ENCODE measurements at regions not wholly inside any gene's neighbourhood (a gene's known extent, or its start where the extent isn't known, plus 50 kb on each side); places are given as distances from the start of the nearest gene placed in this dataset.

GRCh38 chr6:85396159-85396808, 53.6 kb upstream of the NT5E start:
- Mint-ChIP-seq H3K27ac (no peak overlapping the region), H3K36me3 (no peaks in the 10 kb centered on the region), H3K4me1 (no peaks in the 10 kb centered on the region), H3K9me3 (peaks cover 0 to 3% (median 0%) of the 10 kb centered on the region in 7 donors), H3K4me3 (no peak overlapping the region), H3K27me3 (peaks cover 10% of the 10 kb centered on the region)
- ATAC-seq (ENCODE audit: low read depth in 2 of 2) (no peak), DNase-seq (no peak)
- H3K4me1 ChIP-seq (ENCODE audit: control insufficient read depth, insufficient read depth, low read length, poor library complexity, severe bottlenecking): no peaks in the 10 kb centered on the region
- no peaks in the 10 kb centered on the region for H3K9me3 ChIP-seq (ENCODE audit: control insufficient read depth in 2 of 2, low read length in 2 of 2)
- H3K27me3 ChIP-seq (ENCODE audit: control insufficient read depth, insufficient read depth, low read length): no peaks in the 10 kb centered on the region
- H3K4me3 ChIP-seq (ENCODE audit: low read depth, low read length): no peak overlapping the region
- no peaks in the 10 kb centered on the region for H3K36me3 ChIP-seq (ENCODE audit: control insufficient read depth, insufficient read depth, low read length)
- H3K27ac ChIP-seq (ENCODE audit: insufficient read depth, low read length, poor library complexity, severe bottlenecking): no peak overlapping the region

GRCh38 chr6:85395746-85396145, 54.1 kb upstream of the NT5E start:
- no peak for ATAC-seq (ENCODE audit: low read depth in 2 of 2)
- H3K4me3 Mint-ChIP-seq: no peak overlapping the region
- Histone ChIP-seq H3K27ac (ENCODE audit: insufficient read depth, low read length, poor library complexity, severe bottlenecking) (no peak overlapping the region), H3K4me3 (ENCODE audit: low read depth, low read length) (no peak overlapping the region), H3K27me3 (ENCODE audit: control insufficient read depth, insufficient read depth, low read length) (no peaks in the 10 kb centered on the region), H3K9me3 (ENCODE audit: control insufficient read depth in 2 of 2, low read length in 2 of 2) (no peaks in the 10 kb centered on the region), H3K36me3 (ENCODE audit: control insufficient read depth, insufficient read depth, low read length) (no peaks in the 10 kb centered on the region), H3K4me1 (ENCODE audit: control insufficient read depth, insufficient read depth, low read length, poor library complexity, severe bottlenecking) (no peaks in the 10 kb centered on the region)
- no peak for DNase-seq
- H3K36me3 Mint-ChIP-seq: no peaks in the 10 kb centered on the region
- H3K9me3 Mint-ChIP-seq: peaks cover 0 to 3% (median 0%) of the 10 kb centered on the region in 7 donors
- peaks cover 10% of the 10 kb centered on the region for H3K27me3 Mint-ChIP-seq
- H3K4me1 Mint-ChIP-seq: no peaks in the 10 kb centered on the region
- H3K27ac Mint-ChIP-seq: no peak overlapping the region

GRCh38 chr6:85394853-85395538, 54.9 kb upstream of the NT5E start:
- peaks cover 0 to 3% (median 0%) of the 10 kb centered on the region in 7 donors for H3K9me3 Mint-ChIP-seq
- Histone ChIP-seq H3K27ac (ENCODE audit: insufficient read depth, low read length, poor library complexity, severe bottlenecking) (no peak overlapping the region), H3K4me1 (ENCODE audit: control insufficient read depth, insufficient read depth, low read length, poor library complexity, severe bottlenecking) (no peaks in the 10 kb centered on the region), H3K36me3 (ENCODE audit: control insufficient read depth, insufficient read depth, low read length) (no peaks in the 10 kb centered on the region), H3K27me3 (ENCODE audit: control insufficient read depth, insufficient read depth, low read length) (no peaks in the 10 kb centered on the region), H3K9me3 (ENCODE audit: control insufficient read depth in 2 of 2, low read length in 2 of 2) (no peaks in the 10 kb centered on the region), H3K4me3 (ENCODE audit: low read depth, low read length) (no peak overlapping the region)
- no peak for ATAC-seq (ENCODE audit: low read depth in 2 of 2)
- H3K27me3 Mint-ChIP-seq: peaks cover 14% of the 10 kb centered on the region
- no peaks in the 10 kb centered on the region for H3K4me1 Mint-ChIP-seq
- H3K4me3 Mint-ChIP-seq: no peak overlapping the region
- no peak for DNase-seq
- no peaks in the 10 kb centered on the region for H3K36me3 Mint-ChIP-seq
- H3K27ac Mint-ChIP-seq: no peak overlapping the region

DNA sequence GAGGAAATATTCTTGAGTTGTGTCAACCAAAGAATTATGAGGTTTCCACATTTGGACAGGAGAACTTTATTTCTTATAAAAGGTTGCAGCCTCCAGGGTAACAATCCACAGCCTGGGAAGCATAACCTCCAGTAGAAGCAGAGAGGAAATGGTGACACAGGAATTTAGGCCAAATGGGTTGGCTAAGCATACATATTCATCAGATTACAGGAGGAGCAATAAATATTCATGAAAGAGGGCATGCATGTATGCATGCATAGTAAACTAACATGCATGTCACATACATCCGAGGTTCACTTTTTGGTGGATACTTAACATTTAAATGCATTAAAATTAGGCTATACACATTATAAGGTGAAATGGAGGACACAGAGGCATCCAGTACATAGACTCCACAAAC, 55.7 kb upstream of the NT5E start:
- Histone ChIP-seq H3K4me1 (ENCODE audit: control insufficient read depth, insufficient read depth, low read length, poor library complexity, severe bottlenecking) (no peaks in the 10 kb centered on the region), H3K4me3 (ENCODE audit: low read depth, low read length) (no peak overlapping the region), H3K27ac (ENCODE audit: insufficient read depth, low read length, poor library complexity, severe bottlenecking) (no peak overlapping the region), H3K27me3 (ENCODE audit: control insufficient read depth, insufficient read depth, low read length) (no peaks in the 10 kb centered on the region), H3K36me3 (ENCODE audit: control insufficient read depth, insufficient read depth, low read length) (no peaks in the 10 kb centered on the region), H3K9me3 (ENCODE audit: control insufficient read depth in 2 of 2, low read length in 2 of 2) (no peaks in the 10 kb centered on the region)
- no peaks in the 10 kb centered on the region for H3K36me3 Mint-ChIP-seq
- peaks cover 0 to 3% (median 0%) of the 10 kb centered on the region in 7 donors for H3K9me3 Mint-ChIP-seq
- no peak overlapping the region for H3K27ac Mint-ChIP-seq
- peaks cover 19% of the 10 kb centered on the region for H3K27me3 Mint-ChIP-seq
- ATAC-seq (ENCODE audit: low read depth in 2 of 2) (no peak), DNase-seq (no peak)
- H3K4me1 Mint-ChIP-seq: no peaks in the 10 kb centered on the region
- no peak overlapping the region for H3K4me3 Mint-ChIP-seq

DNA sequence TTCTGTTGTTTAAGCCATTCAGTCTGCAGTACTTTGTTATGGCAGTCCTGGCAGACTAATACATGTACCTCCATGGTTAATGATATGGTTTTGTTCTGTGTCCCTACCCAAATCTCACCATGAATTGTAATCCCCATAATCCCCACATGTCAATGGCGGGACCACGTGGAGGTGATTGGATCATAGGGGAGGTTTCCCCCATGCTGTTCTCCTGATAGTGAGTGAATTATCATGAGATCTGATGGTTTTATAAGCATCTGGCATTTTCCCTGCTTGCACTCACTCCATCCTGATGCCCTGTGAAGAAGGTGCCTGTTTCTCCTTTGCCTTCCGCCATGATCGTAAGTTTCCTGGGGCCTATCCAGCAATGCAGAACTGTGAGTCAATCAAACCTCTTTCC, 57.5 kb upstream of the NT5E start:
- Mint-ChIP-seq H3K27me3 (peaks cover 19% of the 10 kb centered on the region), H3K27ac (no peak overlapping the region), H3K4me3 (no peak overlapping the region), H3K36me3 (no peaks in the 10 kb centered on the region), H3K4me1 (no peaks in the 10 kb centered on the region), H3K9me3 (peaks cover 0 to 3% (median 0%) of the 10 kb centered on the region in 7 donors)
- DNase-seq (no peak), ATAC-seq (ENCODE audit: low read depth in 2 of 2) (no peak)
- Histone ChIP-seq H3K27me3 (ENCODE audit: control insufficient read depth, insufficient read depth, low read length) (no peaks in the 10 kb centered on the region), H3K36me3 (ENCODE audit: control insufficient read depth, insufficient read depth, low read length) (no peaks in the 10 kb centered on the region), H3K9me3 (ENCODE audit: control insufficient read depth in 2 of 2, low read length in 2 of 2) (no peaks in the 10 kb centered on the region), H3K4me3 (ENCODE audit: low read depth, low read length) (no peak overlapping the region), H3K4me1 (ENCODE audit: control insufficient read depth, insufficient read depth, low read length, poor library complexity, severe bottlenecking) (no peaks in the 10 kb centered on the region), H3K27ac (ENCODE audit: insufficient read depth, low read length, poor library complexity, severe bottlenecking) (no peak overlapping the region)

- Mint-ChIP-seq H3K9me3 (peaks cover 0 to 2% (median 0%) of the 10 kb centered on the region in 7 donors), H3K27ac (no peak overlapping the region), H3K27me3 (peaks cover 13% of the 10 kb centered on the region), H3K4me3 (no peak overlapping the region), H3K4me1 (no peaks in the 10 kb centered on the region), H3K36me3 (no peaks in the 10 kb centered on the region)
- ATAC-seq (ENCODE audit: low read depth in 2 of 2): no peak
- H3K36me3 ChIP-seq (ENCODE audit: control insufficient read depth, insufficient read depth, low read length): no peaks in the 10 kb centered on the region
- DNase-seq: no peak
- H3K9me3 ChIP-seq (ENCODE audit: control insufficient read depth in 2 of 2, low read length in 2 of 2): no peaks in the 10 kb centered on the region
- peaks cover 1% of the 10 kb centered on the region for H3K27me3 ChIP-seq (ENCODE audit: control insufficient read depth, insufficient read depth, low read length)
- H3K4me1 ChIP-seq (ENCODE audit: control insufficient read depth, insufficient read depth, low read length, poor library complexity, severe bottlenecking): no peaks in the 10 kb centered on the region
- H3K4me3 ChIP-seq (ENCODE audit: low read depth, low read length): no peak overlapping the region
- H3K27ac ChIP-seq (ENCODE audit: insufficient read depth, low read length, poor library complexity, severe bottlenecking): no peak overlapping the region
These were observed 59.1 kb upstream of the NT5E start for GRCh38 chr6:85390775-85391174.

- Histone ChIP-seq H3K4me1 (ENCODE audit: control insufficient read depth, insufficient read depth, low read length, poor library complexity, severe bottlenecking) (no peaks in the 10 kb centered on the region), H3K4me3 (ENCODE audit: low read depth, low read length) (no peak overlapping the region), H3K36me3 (ENCODE audit: control insufficient read depth, insufficient read depth, low read length) (no peaks in the 10 kb centered on the region), H3K27ac (ENCODE audit: insufficient read depth, low read length, poor library complexity, severe bottlenecking) (no peak overlapping the region), H3K27me3 (ENCODE audit: control insufficient read depth, insufficient read depth, low read length) (peaks cover 1% of the 10 kb centered on the region), H3K9me3 (ENCODE audit: control insufficient read depth in 2 of 2, low read length in 2 of 2) (no peaks in the 10 kb centered on the region)
- Mint-ChIP-seq H3K27me3 (peaks cover 13% of the 10 kb centered on the region), H3K36me3 (no peaks in the 10 kb centered on the region), H3K27ac (no peak overlapping the region), H3K4me1 (no peaks in the 10 kb centered on the region), H3K4me3 (no peak overlapping the region), H3K9me3 (peaks cover 0 to 2% (median 0%) of the 10 kb centered on the region in 7 donors)
- ATAC-seq (ENCODE audit: low read depth in 2 of 2) (no peak), DNase-seq (no peak)
These were observed 59.7 kb upstream of the NT5E start for GRCh38 chr6:85390105-85390728.

All from CD4-positive, CD25-positive, alpha-beta regulatory T cell (primary cell).